GM12878 (cell line): ENCODE measurements at regions not wholly inside any gene's neighbourhood (a gene's known extent, or its start where the extent isn't known, plus 50 kb on each side); places are given as distances from the start of the nearest gene placed in this dataset.
A peak's percentile ranks its signal among the peaks of the same experiment; 100 is the strongest.

Source experiments
- ATAC-seq: fragments of 200-7000 bp; cut with Tn5 transposase; 3 replicates; pipeline ENCODE4 v1.9.1; 2020; ENCODE audit warnings: mild to moderate bottlenecking, moderate library complexity
- BruUV-seq: library from RNA; stranded (reverse); fragments of 400-500 nt; replicated peaks from 2 replicates; lab custom pipeline; 2021; lab: Mats Ljungman, UMichigan
- CTCF ChIA-PET: fragments of 300-600 bp; sonication (Branson Sonifier 250); formaldehyde crosslinking; extraction: SDS; loops from one replicate; lab custom pipeline; 2021; ENCODE audit warnings: inconsistent platforms; lab: Yijun Ruan, JAX
- POLR2A ChIA-PET: fragments of 350-600 bp; formaldehyde crosslinking; extraction: SDS; loops from one replicate; lab custom pipeline; 2021; ENCODE audit warnings: inconsistent platforms; lab: Charles Lee
- RAD21 ChIA-PET: fragments of 300-600 bp; sonication (Branson Sonifier 250); formaldehyde crosslinking; loops from one replicate; lab custom pipeline; 2023; ENCODE audit warnings: antibody characterized with exemption; ENCODE audit not compliant: unreplicated experiment; lab: Charles Lee
- SMC1A ChIA-PET: fragments of 300-600 bp; sonication (Branson Sonifier 250); formaldehyde crosslinking; loops from one replicate; lab custom pipeline; 2023; ENCODE audit not compliant: unreplicated experiment, uncharacterized antibody; lab: Charles Lee
- DNase-seq: peaks from one replicate; pipeline ENCODE4 v3.0.0-alpha.2; 2011; ENCODE audit warnings: low read depth, low spot score
- FAIRE-seq: peaks from 3 replicates; lab custom pipeline; 2011; peaks lifted over from hg19 to GRCh38; lab: Jason Lieb, UNC
- H2AFZ ChIP-seq: 2 replicates; pipeline ENCODE4 v1.6.0; 2011; ENCODE audit warnings: low read depth, low read length, control low read depth; ENCODE audit not compliant: control insufficient read depth
- H3K27ac ChIP-seq: 2 replicates; pipeline ENCODE4 v1.5.1; 2011; ENCODE audit warnings: control low read depth; ENCODE audit not compliant: control insufficient read depth, insufficient read depth
- H3K27me3 ChIP-seq, 2 experiments: replicated peaks in 1 of 2; 2 replicates each; pipeline versions ENCODE4 v1.6.0 to v1.6.1; 2011; ENCODE audit warnings: low read length in 1 of 2; ENCODE audit not compliant: control insufficient read depth in 2 of 2, insufficient read depth in 2 of 2
- H3K36me3 ChIP-seq, 2 experiments: 2 replicates each; pipeline ENCODE4 v1.5.1; 2011; ENCODE audit warnings: low read length in 1 of 2; ENCODE audit not compliant: control insufficient read depth in 2 of 2, insufficient read depth in 2 of 2
- H3K4me1 ChIP-seq: 2 replicates; pipeline ENCODE4 v1.6.1; 2011; ENCODE audit warnings: mild to moderate bottlenecking, low read length, moderate library complexity, mixed read lengths; ENCODE audit not compliant: control insufficient read depth, insufficient read depth
- H3K4me2 ChIP-seq: 2 replicates; pipeline ENCODE4 v1.6.0; 2011; ENCODE audit warnings: control low read depth; ENCODE audit not compliant: control insufficient read depth, insufficient read depth
- H3K4me3 ChIP-seq: fragments of 200-600 bp; sonication (generic); 2 replicates; pipeline ENCODE4 v1.5.1; 2016
- H3K79me2 ChIP-seq: 2 replicates; pipeline ENCODE4 v1.6.0; 2011; ENCODE audit warnings: low read length; ENCODE audit not compliant: control insufficient read depth, insufficient read depth
- H3K9ac ChIP-seq: 2 replicates; pipeline ENCODE4 v1.8.0; 2011; ENCODE audit warnings: low read length, control low read depth, mixed read lengths; ENCODE audit not compliant: control insufficient read depth, insufficient read depth
- H3K9me3 ChIP-seq: replicated peaks from 3 replicates; pipeline ENCODE4 v1.5.1; 2011; ENCODE audit warnings: mild to moderate bottlenecking, low read length; ENCODE audit not compliant: control insufficient read depth, insufficient read depth
- H4K20me1 ChIP-seq: 2 replicates; pipeline ENCODE4 v1.6.0; 2011; ENCODE audit not compliant: control insufficient read depth, insufficient read depth
- CEBPZ ChIP-seq: fragments of 150-350 bp; IDR thresholded peaks from 2 replicates; pipeline ENCODE4 v1.6.1; 2016; ENCODE audit warnings: low read depth, low read length
- CUX1 ChIP-seq: IDR thresholded peaks from 2 replicates; pipeline ENCODE4 v1.6.1; 2012; ENCODE audit warnings: improper control_type of control experiment, low read depth, low read length; ENCODE audit not compliant: insufficient replicate concordance
- DPF2 ChIP-seq: fragments of 450-650 bp; IDR thresholded peaks from 2 replicates; pipeline ENCODE4 v1.6.1; 2017; ENCODE audit warnings: mild to moderate bottlenecking
- HCFC1 ChIP-seq: fragments of 150-350 bp; IDR thresholded peaks from 2 replicates; pipeline ENCODE4 v1.6.1; 2014; ENCODE audit warnings: low read length
- NR2F1 ChIP-seq: fragments of 450-650 bp; conservative IDR thresholded peaks from 2 replicates; pipeline ENCODE4 v1.6.1; 2017; ENCODE audit warnings: mild to moderate bottlenecking
- PML ChIP-seq: IDR thresholded peaks from 2 replicates; pipeline ENCODE4 v1.6.1; 2012; ENCODE audit warnings: low read length, inconsistent platforms
- WRNIP1 ChIP-seq: IDR thresholded peaks from 2 replicates; pipeline ENCODE4 v1.6.1; 2011; ENCODE audit warnings: low read depth, low read length, improper control_type of control experiment, borderline replicate concordance
- ZNF24 ChIP-seq: fragments of 450-650 bp; IDR thresholded peaks from 2 replicates; pipeline ENCODE4 v1.6.1; 2017; ENCODE audit warnings: antibody characterized with exemption, mild to moderate bottlenecking
- WGBS: methylation state at CpG from one replicate; pipeline ENCODE4 v1.1.6; 2016; ENCODE audit warnings: low lambda C conversion rate; ENCODE audit not compliant: insufficient replicate concordance, insufficient coverage; ENCODE audit errors: missing lambda C conversion rate; 5-methylcytosine and 5-hydroxymethylcytosine counted together
- in situ Hi-C: fragments of 300-500 bp; cut with MboI; formaldehyde crosslinking; loops from 9 replicates; pipeline ENCODE4 v1.14.3; 2018; ENCODE audit warnings: mixed read lengths
- intact Hi-C: fragments of 100-400 bp; cut with micrococcal nuclease; formaldehyde crosslinking; loops from one replicate; pipeline ENCODE4 v1.14.2; 2022; ENCODE audit not compliant: unreplicated experiment

- TF ChIP-seq ZNF24 (no peak), PML (no peak), CUX1 (no peak), WRNIP1 (no peak), HCFC1 (no peak)
Observed at GRCh38 chr10:43902842-43903241, 254.2 kb upstream of the ZNF32 start (continued).

GRCh38 chr10:43901744-43902504 is 253.2 kb upstream of the ZNF32 start:
- H3K79me2 ChIP-seq: no peaks in the 10 kb centered on the region
- peaks cover 2 to 3% of the 10 kb centered on the region in 2 experiments; a peak in 3 of 4 replicates for H3K27me3 ChIP-seq
- BruUV-seq: no TSS peak
- in situ Hi-C loops: no loop called here
- TF ChIP-seq NR2F1: peak; percentile 75
- no peak for TF ChIP-seq CEBPZ
- peak; percentile 27; the same call in 1 of the 2 replicates for TF ChIP-seq DPF2
- FAIRE-seq (no peak), DNase-seq (no peak), ATAC-seq (no peak)
- H3K4me1 ChIP-seq: no peaks in the 10 kb centered on the region
- no peak overlapping the region for H2AFZ ChIP-seq
- ChIA-PET SMC1A (interaction anchor here (1.0 to 2.2 kb wide), 3 partner anchors 20 to 133 kb away, joined by 3 to 6 read pairs (median 3); no protein-coding TSS in a partner anchor), POLR2A (no interaction called here), RAD21 (interaction anchor here (1.2 kb wide), 1 partner anchor 142 kb away, joined by 3 read pairs; no protein-coding TSS in a partner anchor), CTCF (interaction anchor here (0.9 to 1.5 kb wide), 2 partner anchors 128 to 144 kb away, joined by 3 to 4 read pairs; no protein-coding TSS in a partner anchor)
- no peak overlapping the region for H3K4me2 ChIP-seq
- no peak overlapping the region for H3K27ac ChIP-seq
- WGBS: 28% methylated on average over 9 of the region's 9 CpGs
- H3K36me3 ChIP-seq: no peaks in the 10 kb centered on the region
- no peaks in the 10 kb centered on the region for H4K20me1 ChIP-seq
- no peaks in the 10 kb centered on the region; the same call in 2 of the 3 replicates for H3K9me3 ChIP-seq
- intact Hi-C loops: no loop called here
- H3K4me3 ChIP-seq: no peak overlapping the region
- no peak overlapping the region for H3K9ac ChIP-seq
